SK-N-SH (cell line): ENCODE measurements at regions not wholly inside any gene's neighbourhood (a gene's known extent, or its start where the extent isn't known, plus 50 kb on each side); places are given as distances from the start of the nearest gene placed in this dataset.

Experiments used
- CTCF ChIP-seq: fragments of 200-600 bp; sonication (generic); IDR thresholded peaks from 2 replicates; pipeline ENCODE4 v1.6.1; 2017; ENCODE audit warnings: antibody characterized with exemption, mild to moderate bottlenecking, moderate library complexity
- EP300 ChIP-seq, 2 experiments: IDR thresholded peaks; 2 replicates each; pipeline versions ENCODE4 v1.4.0 to v1.6.1; 2012; ENCODE audit warnings: borderline replicate concordance in 1 of 2, low read depth in 1 of 2, low read length in 1 of 2
- EZH2phosphoT487 ChIP-seq: fragments of 200-600 bp; sonication (generic); IDR thresholded peaks from 2 replicates; pipeline ENCODE4 v1.6.1; 2017; ENCODE audit warnings: low read depth, mixed run types, mild to moderate bottlenecking, antibody characterized with exemption, moderate library complexity, borderline replicate concordance
- FOSL2 ChIP-seq: IDR thresholded peaks from 2 replicates; pipeline ENCODE4 v1.4.0; 2012; ENCODE audit warnings: low read depth, mild to moderate bottlenecking, moderate library complexity, borderline replicate concordance
- JUND ChIP-seq: IDR thresholded peaks from 2 replicates; pipeline ENCODE4 v1.4.0; 2012
- MAX ChIP-seq: IDR thresholded peaks from 2 replicates; pipeline ENCODE4 v1.4.0; 2012; ENCODE audit warnings: low read depth
- MXI1 ChIP-seq: IDR thresholded peaks from 2 replicates; pipeline ENCODE4 v1.6.1; 2012; ENCODE audit warnings: mild to moderate bottlenecking, low read depth, low read length, improper control_type of control experiment
- POLR2AphosphoS5 ChIP-seq: IDR thresholded peaks from 2 replicates; pipeline ENCODE4 v1.6.1; 2012; ENCODE audit warnings: low read depth, low read length
- RCOR1 ChIP-seq: fragments of 150-350 bp; IDR thresholded peaks from 2 replicates; pipeline ENCODE4 v1.6.1; 2017; ENCODE audit warnings: antibody characterized with exemption, low read length
- REST ChIP-seq: IDR thresholded peaks from 2 replicates; pipeline ENCODE4 v1.6.1; 2012; ENCODE audit warnings: mild to moderate bottlenecking, low read depth, low read length, moderate library complexity
- SIN3A ChIP-seq: IDR thresholded peaks from 2 replicates; pipeline ENCODE4 v1.6.1; 2012; ENCODE audit warnings: low read depth, mild to moderate bottlenecking, low read length, moderate library complexity, borderline replicate concordance
- YY1 ChIP-seq: IDR thresholded peaks from 2 replicates; pipeline ENCODE4 v1.4.0; 2012; ENCODE audit warnings: low read depth, mild to moderate bottlenecking

GRCh38 chr12:19951664-19952063, 416.7 kb upstream of the PDE3A start:
- TF ChIP-seq MAX (no peak), CTCF (no peak), MXI1 (no peak), JUND (no peak), REST (no peak), EZH2phosphoT487 (no peak), SIN3A (no peak), POLR2AphosphoS5 (no peak), EP300 (IDR thresholded peaks at IDR 0.05; ENCODE audit: borderline replicate concordance in 1 of 2, low read depth in 1 of 2, low read length in 1 of 2) (peak in 1 of 2 experiments; percentile 49; a peak in 1 of 4 replicates), YY1 (no peak), RCOR1 (0 out of 2 replicates have a peak, but pooled peaks have one; percentile 32), FOSL2 (no peak)
